ENCODE measurements at regions not wholly inside any gene's neighbourhood (a gene's known extent, or its start where the extent isn't known, plus 50 kb on each side); places are given as distances from the start of the nearest gene placed in this dataset.
"Not testable (repeated sequence)": the region's sequence is repeated elsewhere in the genome, so short reads cannot be mapped to it uniquely, and the experiment has no call there.

- no peak for DNase-seq
Observed at GRCh38 chrX:120752431-120753082, 122.7 kb upstream of the C1GALT1C1 start.

GRCh38 chrX:120751683-120752082 lies 121.8 kb upstream of the C1GALT1C1 start:
- no peak for DNase-seq

GRCh38 chrX:120750381-120750780 lies 120.5 kb upstream of the C1GALT1C1 start:
- DNase-seq = no peak

- DNase-seq = no peak
Observed at GRCh38 chrX:120749141-120749846, 119.4 kb upstream of the C1GALT1C1 start.

GRCh38 chrX:120746153-120746552 lies 116.3 kb upstream of the C1GALT1C1 start:
- DNase-seq = no peak

GRCh38 chrX:120742946-120743665 lies 113.3 kb upstream of the C1GALT1C1 start:
- no peak for DNase-seq

- no peak for DNase-seq
Observed at GRCh38 chrX:120741452-120741851, 111.6 kb upstream of the C1GALT1C1 start.

GRCh38 chrX:120740072-120740471 lies 110.2 kb upstream of the C1GALT1C1 start:
- no peak for DNase-seq

GRCh38 chrX:120739300-120739699 lies 109.4 kb upstream of the C1GALT1C1 start:
- DNase-seq = no peak

- DNase-seq = no peak
Observed at GRCh38 chrX:120736989-120737388, 107.1 kb upstream of the C1GALT1C1 start.

- DNase-seq = no peak
Observed at GRCh38 chrX:120735966-120736365, 106.1 kb upstream of the C1GALT1C1 start.

- DNase-seq = no peak
Observed at GRCh38 chrX:120732879-120733278, 103.0 kb upstream of the C1GALT1C1 start.

- DNase-seq = no peak
Observed at GRCh38 chrX:120732461-120732860, 102.6 kb upstream of the C1GALT1C1 start.

- no peak for DNase-seq
Observed at GRCh38 chrX:120731386-120731785, 101.5 kb upstream of the C1GALT1C1 start.

GRCh38 chrX:120729506-120730255 lies 99.8 kb upstream of the C1GALT1C1 start:
- not testable (repeated sequence) for DNase-seq

- no peak for DNase-seq
Observed at GRCh38 chrX:120727911-120728310, 98.1 kb upstream of the C1GALT1C1 start.

GRCh38 chrX:120727452-120727851 lies 97.6 kb upstream of the C1GALT1C1 start:
- DNase-seq = no peak

- no peak for DNase-seq
Observed at GRCh38 chrX:120726294-120726693, 96.4 kb upstream of the C1GALT1C1 start.

- DNase-seq = no peak
Observed at GRCh38 chrX:120725874-120726273, 96.0 kb upstream of the C1GALT1C1 start.

- DNase-seq = no peak
Observed at GRCh38 chrX:120719622-120720021, 89.8 kb upstream of the C1GALT1C1 start.

- DNase-seq = no peak
Observed at GRCh38 chrX:120718969-120719368, 89.1 kb upstream of the C1GALT1C1 start.

GRCh38 chrX:120702337-120702736 lies 72.5 kb upstream of the C1GALT1C1 start:
- not testable (repeated sequence) for DNase-seq

GRCh38 chrX:120697053-120697452 lies 67.2 kb upstream of the C1GALT1C1 start:
- no peak for DNase-seq

Measured in SW 1271 (cell line).